Right lung (tissue), 2 donors: ENCODE measurements at regions not wholly inside any gene's neighbourhood (a gene's known extent, or its start where the extent isn't known, plus 50 kb on each side); places are given as distances from the start of the nearest gene placed in this dataset.
A peak's percentile ranks its signal among the peaks of the same experiment; 100 is the strongest.
"Not testable (repeated sequence)": the region's sequence is repeated elsewhere in the genome, so short reads cannot be mapped to it uniquely, and the experiment has no call there.

Source experiments
- DNase-seq, 2 donors: peaks; one replicate each; pipeline ENCODE4 v3.0.0-alpha.2; 2013

GRCh38 chr7:68980011-68980410 is 618.3 kb upstream of the AUTS2 start:
- no peak for DNase-seq

DNA sequence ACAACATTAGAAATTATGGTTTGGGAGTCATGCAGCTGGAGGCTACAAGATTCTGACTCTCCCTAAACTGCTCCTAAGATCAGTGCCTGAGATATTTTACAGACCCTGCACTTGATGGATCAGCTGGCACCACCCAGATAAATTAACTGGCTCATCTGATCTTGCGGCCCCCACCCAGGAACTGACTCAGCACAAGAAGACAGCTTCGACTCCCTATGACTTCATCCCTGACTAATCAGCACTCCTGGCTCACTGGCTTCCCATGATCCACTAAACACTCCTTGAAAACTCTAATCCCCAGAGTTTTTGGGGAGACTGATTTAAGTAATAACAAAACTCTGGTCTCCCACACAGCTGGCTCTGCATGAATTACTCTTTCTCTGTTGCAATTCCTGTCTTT is 617.8 kb upstream of the AUTS2 start:
- not testable (repeated sequence) for DNase-seq

GRCh38 chr7:68984306-68984705 is 614.0 kb upstream of the AUTS2 start:
- DNase-seq: no peak

DNA sequence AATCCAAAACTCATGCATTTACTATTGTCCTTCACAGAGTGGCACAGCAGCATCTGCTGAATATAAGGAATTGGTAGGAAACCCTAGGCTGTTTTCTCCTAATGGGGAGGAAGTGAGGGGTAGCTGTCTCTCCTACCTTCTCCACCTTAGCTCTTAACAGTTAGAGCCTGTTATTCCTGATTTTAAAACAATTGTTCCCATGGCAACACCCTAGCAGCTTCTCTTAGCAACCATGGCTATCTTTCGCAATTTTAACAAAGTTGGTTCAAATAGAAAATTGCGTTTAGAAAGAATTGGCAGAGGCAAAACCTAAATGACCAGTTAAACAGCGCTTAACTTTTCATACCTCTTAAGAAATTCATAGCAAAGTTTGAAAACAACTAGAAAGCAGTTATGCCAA is 603.4 kb upstream of the AUTS2 start:
- peak; percentile 7 to 8 for DNase-seq

DNA sequence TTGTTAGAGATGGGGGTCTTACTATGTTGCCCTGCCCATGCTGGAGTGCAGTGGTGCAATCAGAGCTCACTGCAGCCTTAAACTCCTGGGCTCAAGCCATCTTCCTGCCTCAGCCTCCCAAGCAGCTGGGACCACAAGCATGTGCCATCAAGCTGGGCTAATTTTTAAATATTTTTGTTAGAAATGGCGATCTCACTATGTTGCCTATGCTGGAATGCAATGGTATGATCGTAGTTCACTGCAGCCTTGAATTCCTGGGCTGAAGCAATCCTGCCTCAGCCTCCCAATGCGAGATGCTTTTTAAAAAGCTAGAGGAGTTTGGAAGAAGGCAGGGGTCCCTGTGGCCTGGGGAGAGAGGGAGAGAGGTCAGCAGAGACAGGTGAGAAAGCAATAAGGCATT is 600.1 kb upstream of the AUTS2 start:
- no peak for DNase-seq

DNA sequence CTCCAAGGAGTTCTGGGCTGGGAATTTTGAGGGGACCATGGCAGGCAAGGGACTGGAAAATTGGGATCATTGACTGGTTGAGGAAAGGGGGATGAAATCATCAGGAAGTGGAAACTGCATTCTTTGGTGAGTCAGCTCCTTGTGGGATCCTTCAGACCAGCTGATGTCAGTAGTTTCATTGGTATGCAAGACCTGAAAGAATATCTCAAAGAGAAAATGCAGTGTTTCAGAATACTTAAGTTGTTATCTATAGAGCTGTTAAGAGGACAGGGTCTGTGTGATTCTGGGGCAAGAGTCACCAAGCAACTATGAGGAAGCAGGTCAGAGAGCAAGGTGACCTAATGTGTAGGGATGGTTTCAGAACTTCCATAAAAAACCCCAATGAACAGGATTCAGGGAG is 595.9 kb upstream of the AUTS2 start:
- no peak for DNase-seq

DNA sequence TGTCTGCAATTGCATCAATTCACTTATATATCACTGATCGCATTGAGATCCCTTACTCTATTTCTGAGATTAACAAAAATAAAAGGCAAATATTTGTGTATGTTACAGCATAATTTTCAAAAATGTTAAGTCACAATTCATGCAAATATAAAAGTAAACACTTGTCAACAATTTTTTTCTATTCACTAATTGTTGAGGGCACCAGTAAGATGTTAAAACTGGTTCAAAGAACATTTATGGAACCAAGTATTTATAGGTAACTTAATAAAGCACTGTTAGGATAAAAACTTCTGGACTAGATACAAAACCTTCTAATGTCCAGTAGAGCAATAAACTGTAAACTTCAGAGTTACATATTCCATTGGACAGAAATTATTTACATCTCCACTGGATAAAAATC is 586.1 kb upstream of the AUTS2 start:
- no peak for DNase-seq

DNA sequence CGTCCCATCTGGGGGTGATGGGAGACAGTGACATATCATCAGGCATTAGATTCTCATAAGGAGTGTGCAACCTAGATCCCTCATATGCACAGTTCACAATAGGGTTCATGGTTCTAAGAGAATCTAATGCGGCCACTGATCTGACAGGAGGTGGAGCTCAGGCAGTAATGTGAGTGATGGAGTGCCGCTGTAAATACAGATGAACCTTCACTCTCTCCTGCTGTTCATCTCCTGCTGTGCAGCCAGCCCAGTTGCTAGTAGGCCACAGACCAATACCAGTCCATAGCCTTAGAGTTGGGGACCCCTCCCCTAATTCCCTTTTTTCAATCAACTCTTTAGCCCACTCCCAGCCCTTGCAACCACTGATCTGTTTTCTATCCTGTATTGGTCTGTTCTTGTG is 581.1 kb upstream of the AUTS2 start:
- DNase-seq: no peak

DNA sequence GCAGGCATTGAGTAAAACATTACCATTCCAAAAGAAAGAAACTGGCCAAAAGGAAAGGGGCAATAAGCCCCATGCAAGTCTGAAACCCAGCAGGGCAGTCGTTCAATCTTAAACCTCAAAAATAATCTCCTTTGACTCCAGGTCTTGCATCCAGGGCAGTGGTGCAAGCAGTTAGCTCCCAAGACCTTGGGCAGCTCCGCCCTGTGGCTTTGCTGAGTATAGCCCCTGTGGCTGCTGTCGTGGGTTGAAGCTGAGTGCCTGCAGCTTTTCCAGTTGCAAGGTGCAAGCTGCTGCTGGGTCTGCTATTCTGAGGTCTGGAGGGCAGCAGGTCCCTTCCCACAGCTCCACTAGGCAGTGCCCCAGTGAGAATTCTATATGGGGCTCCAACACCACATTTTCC is 580.1 kb upstream of the AUTS2 start:
- no peak for DNase-seq

DNA sequence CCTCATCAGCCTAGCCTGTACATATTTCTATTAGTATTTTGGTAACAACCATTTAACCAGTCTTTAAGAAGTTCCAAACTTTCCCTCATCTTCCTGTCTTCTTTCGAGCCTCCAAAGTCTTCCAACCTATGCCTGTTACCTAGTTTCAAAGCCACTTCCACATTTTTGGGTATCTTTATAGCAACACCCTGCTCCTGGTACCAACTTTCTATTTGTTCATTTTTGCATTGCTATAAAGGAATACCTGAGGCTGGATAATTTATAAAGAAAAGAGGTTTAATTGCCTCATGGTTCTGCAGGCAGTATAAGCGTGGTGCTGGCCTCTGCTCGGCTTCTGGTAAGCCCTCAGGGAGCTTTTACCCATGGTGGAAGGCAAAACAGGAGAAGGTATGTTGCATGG is 578.8 kb upstream of the AUTS2 start:
- no peak for DNase-seq

DNA sequence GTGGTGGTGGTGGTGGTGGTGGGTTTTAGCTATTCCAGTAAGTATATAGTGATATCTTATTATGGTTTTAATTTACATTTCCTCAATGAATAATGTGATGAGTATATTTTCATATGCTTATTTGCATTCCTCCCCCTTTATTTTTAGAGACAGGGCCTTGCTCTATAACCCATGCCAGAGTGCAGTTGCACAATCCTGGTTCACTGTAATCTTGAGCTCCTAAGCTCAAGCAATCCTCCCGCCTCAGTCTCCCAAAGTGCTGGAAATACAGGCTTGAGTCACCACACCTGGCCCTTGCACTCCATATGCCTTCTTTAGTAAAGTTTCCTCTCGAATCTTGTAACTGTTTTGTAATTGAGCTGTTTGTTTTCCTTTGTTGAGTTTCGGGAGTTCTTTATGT is 577.7 kb upstream of the AUTS2 start:
- peak in 1 of 2 donors; percentile 4 for DNase-seq

DNA sequence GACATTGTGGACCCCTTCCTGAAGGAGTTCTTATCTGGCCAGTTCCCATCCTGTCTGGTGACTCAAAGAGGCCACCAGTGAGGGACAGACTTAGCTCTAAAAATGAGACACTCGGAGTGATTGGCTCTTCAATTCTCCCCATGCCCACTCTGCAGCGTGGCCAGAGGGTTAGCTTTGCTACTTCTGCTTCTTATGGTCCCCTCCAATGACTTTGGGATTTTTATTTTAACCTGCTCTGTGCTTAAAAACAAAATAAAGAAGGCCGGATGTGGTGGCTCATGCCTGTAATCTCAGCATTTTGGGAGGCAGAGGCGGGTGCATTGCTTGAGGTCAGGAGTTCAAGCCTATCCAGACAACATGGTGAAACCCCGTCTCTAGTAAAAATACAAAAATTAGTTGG is 573.0 kb upstream of the AUTS2 start:
- DNase-seq: no peak

- DNase-seq: no peak
Observed at GRCh38 chr7:69032848-69033247, 565.4 kb upstream of the AUTS2 start.

DNA sequence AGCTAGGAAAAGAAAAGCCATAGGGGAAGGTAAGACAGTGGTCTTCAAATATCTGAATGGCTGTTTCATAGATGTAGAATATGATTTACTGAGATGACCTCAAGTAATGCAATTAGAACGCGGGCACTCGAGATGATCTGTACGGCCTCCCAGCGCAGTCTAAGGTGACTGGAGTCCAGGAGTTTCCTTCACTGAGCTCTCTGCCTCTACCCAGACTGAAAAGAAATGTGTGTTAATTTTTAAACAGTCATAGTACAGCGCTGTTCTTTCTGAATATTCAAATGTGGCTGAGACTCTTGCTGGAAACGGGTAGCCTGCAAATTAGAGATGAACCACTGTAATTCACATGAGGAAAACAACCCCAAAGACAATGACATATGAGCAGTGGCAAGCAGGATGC is 562.4 kb upstream of the AUTS2 start:
- DNase-seq: no peak

DNA sequence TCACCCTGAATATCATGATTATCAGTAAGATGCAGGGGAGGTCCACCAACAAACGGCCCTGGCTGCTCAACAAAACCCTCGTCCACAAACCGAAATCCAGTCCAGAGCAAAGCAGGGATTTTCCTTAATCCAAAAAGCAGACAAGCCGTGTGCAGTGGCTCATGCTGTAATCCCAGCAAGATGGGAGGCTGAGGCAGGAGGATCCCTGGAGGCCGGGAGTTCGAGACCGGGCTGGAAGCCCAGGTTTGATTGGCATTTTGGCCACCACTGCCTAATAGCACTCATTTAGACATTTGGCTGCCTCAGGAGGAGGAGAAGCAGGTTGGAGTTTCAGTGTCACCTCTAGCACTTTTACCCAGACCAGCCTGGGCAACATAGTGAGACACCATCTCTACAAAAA is 562.0 kb upstream of the AUTS2 start:
- DNase-seq: no peak

DNA sequence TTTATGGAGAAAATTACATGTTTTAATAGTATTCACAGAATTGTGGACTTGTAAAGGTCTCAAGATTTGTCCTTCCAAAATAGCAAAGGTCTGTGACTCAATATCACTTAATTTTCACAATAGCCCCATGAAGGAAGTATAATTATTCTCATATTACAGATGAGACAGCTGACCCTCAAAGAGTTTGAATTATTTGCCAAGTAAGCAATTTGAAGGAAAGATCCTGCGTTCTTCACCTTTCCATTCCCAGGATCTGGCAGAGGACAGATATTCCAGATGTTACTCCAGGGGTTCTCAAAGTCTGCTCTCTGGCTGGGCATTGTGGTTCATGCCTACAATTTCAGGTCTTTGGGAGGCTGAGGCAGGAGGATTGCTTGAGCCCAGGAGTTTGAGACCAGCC is 559.4 kb upstream of the AUTS2 start:
- no peak for DNase-seq

GRCh38 chr7:69042138-69042537 is 556.1 kb upstream of the AUTS2 start:
- no peak for DNase-seq

- DNase-seq: no peak
Observed at GRCh38 chr7:69047151-69047754, 551.0 kb upstream of the AUTS2 start.

- DNase-seq: no peak
Observed at GRCh38 chr7:69049326-69049725, 548.9 kb upstream of the AUTS2 start.

DNA sequence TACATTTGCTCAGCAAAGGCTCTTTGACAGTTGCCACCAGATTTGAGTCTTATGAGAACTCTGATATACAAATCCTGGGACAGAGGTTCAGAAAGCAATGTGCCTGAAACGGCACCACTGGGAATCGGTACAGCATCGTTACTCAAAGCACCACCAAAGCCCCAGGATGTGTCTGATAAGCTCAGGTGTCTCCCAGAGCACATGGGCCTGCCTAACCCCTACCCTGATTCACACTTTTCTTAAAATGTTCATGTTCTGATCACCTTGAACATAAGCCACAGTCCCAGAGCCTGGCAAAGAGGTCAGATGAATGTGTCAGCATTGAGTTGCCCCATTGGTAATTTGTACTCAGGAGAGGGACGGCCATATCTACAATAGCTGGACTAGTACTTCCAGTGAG is 545.8 kb upstream of the AUTS2 start:
- no peak for DNase-seq

DNA sequence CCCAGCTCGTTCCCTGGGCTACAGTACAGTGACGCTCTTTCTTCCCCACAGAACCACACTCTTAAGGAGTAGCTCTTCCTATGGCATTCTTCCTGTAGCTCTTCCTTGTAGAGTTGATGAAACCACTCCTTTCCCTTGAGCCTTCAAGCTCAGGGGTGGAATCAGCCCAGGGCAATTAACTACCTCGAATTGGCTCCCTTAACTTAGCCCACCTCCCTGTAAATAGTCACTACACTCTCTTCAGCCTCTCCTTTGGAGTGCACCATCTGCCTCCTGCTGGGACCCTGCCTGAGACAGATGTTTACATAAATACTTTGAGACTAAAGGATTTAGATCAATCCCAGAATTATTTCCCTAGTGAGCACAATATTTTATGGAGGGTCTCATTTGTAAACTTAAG is 537.8 kb upstream of the AUTS2 start:
- DNase-seq: no peak

DNA sequence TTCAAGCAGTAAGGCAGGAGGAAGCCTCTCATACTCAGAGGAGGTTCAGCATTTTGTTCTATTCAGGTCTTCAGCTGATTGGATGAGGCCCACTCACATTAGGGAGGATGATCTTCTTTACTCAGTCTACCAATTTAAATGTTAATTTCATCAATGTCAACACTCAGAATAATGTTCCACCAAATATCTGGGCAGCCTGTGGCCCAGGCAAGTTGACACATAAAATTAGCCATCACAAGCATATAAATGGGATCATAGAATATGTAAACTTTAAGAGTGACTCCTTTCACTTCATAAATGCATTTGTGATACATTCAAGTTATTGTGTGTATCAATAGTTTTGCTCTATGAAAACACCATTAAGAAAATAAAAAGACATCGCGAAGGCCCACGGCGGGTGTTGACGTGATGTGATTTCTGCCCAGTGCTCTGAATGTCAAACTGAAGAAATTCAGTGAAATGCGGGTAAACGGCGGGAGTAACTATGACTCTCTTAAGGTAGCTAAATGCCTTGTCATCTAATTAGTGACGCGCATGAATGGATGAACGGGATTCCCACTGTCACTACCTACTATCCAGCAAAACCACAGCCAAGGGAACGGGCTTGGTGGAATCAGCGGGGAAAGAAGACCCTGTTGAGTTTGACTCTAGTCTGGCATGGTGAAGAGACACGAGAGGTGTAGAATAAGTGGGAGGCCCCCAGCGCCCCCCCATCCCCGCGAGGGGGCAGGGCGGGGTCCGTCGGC is 536.1 kb upstream of the AUTS2 start:
- DNase-seq: no peak

DNA sequence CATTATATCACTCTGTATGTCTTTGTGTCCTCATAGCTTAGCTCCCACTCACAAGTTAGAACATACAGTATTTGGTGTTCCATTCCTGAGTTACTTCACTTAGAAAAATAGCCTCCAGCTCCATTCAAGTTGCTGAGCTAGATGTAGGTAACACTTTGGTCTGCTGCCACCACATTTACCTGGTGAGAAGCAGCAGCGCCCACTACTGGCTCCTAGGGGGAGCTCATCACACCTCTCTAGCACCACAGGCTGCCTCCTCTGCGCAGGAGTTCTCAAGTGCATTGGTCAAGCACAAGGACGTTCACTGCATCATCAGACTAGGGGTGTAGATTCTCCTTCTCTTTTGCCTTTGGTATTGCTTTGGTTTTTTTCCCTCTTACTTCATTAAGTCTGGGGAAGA is 530.9 kb upstream of the AUTS2 start:
- DNase-seq: no peak

DNA sequence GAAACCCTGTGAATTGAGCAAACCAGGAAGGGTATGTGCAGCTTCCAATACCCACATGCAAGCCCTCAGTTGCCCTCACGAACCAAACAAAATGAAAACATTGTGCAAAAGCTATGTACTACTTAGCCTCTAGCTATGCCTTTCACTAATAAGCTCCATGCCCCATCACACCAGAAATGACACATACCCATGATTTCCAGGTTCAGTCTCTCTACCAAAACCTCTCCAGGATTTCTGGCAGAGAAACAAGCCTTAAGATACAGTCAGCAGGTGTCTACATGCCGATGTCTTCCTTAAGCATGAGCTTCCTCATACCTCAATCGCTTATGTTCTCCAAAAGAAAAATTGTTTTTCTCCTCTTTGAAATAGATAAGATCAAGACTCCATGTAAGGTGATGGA is 527.8 kb upstream of the AUTS2 start:
- no peak for DNase-seq
